HG03558 (cell line): ENCODE measurements at regions not wholly inside any gene's neighbourhood (a gene's known extent, or its start where the extent isn't known, plus 50 kb on each side); places are given as distances from the start of the nearest gene placed in this dataset.
"Not testable (repeated sequence)": the region's sequence is repeated elsewhere in the genome, so short reads cannot be mapped to it uniquely, and the experiment has no call there.

Source experiments
- ATAC-seq: cut with Tn5 transposase; IDR thresholded peaks from one replicate; pipeline ENCODE4 v1.9.1; 2021; ENCODE audit warnings: moderate number of reproducible peaks; ENCODE audit not compliant: unreplicated experiment; ENCODE audit errors: extremely low read depth

DNA sequence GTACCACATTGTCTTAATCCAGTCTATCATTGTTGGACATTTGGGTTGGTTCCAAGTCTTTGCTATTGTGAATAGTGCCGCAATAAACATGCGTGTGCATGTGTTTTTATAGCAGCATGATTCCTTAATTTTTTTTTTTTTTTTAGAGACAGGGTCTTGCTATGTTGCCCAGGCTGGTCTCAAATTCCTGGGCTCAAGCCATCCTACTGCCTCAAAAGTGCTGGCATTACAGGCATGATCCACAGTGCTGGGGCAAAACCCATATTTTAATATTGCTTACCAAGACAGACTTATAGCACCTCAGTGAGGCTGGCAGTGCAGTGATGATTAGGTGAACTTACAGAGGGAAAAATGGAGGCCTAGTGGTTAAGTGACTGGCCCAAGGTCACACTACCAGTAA, 116.5 kb upstream of the CDYL start:
- not testable (repeated sequence) for ATAC-seq

DNA sequence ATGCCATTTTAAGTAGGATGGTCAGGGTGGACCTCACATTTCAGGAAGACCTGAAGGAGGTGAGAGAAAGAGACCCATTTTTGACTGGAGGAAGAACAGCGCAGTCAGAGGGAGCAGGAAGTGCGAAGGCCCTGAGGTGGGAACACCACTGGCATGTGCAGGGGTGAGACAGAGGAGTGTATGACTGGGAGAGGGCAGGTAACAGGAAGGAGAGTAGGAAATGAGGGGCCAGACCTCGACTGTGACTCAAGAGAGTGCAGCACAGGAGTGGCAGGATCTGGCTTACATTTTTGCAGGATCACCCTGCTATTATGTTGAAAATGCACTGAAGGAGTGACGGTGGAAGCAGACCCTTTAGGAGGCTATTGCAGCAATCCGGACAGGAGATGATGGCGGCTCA, 117.7 kb upstream of the CDYL start:
- no peak for ATAC-seq

DNA sequence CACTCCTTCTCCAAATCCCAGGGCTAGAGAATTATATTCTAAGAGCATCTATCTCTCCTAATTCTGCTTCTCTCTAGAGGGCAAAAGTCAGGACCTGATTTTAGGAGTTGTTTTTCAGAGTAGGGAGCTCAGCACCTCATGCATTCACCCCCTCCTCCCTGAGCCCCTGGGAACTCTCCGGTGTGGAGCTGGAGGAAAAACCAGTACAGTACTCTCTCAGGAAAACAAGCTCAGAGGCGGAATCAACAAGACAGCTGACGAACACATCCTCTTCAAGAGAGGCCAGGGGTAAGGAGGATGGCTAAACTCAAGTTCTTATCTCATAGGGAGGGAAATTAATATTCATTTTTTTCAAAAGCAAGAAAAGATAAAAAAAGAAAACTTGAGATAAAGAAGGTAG, 120.1 kb upstream of the CDYL start:
- no peak for ATAC-seq

DNA sequence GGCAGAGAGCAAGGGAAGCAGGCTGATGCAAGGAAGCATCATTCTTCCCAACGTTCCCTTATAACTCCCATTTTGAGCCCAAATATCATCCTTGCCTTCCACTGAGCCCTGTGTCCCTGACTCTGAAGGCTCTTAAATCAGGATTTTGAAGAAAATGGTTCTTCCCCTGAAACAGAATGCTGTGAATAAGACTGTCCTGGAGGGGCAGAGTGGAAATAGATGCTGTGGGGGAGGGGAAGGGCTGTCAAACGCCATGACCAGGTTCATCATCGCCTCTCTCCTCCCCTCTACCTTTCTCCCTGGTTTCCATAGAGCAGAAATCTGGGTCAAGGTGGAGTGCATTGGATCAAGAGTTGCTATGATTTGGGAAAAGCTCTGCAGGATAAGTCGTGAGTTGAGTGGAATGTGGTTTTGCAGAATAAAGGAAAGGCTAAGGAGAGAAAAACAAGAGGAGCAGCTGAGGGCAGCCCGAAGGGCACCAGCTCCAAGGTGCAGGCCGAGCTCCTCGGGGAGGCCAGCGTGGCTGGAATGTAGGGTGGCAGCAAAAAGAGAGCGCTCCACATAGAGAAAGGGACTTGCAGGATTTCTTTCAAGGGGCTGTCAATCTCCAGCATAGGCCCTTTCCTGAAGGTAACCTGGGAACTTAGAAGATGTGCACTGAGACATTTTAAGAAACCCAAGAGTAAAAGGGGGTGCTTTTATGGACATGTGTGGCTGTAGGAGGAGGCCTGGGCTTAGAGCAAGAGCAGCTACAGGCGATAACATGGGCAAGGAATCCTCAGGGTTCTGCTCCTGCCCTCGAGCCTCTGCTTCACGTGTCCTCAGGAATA, 120.8 kb upstream of the CDYL start:
- ATAC-seq: no peak

DNA sequence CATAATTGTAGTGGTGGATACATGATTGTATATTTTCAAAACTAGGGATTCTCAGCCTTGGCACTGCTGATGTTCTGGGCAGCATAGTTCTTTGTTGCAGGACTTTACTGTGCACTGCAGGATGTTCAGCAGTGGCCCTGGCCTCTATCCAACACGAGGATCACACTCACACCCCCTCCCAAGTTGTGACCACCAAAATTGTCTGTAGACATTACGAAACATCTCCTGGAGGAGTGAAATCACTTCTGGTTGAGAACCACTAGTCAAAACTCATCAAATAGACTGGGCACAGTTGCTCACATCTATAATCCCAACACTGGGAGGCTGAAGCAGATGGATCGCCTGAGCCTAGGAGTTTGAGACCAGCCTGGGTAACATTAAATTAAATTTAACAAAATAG, 123.1 kb upstream of the CDYL start:
- no peak for ATAC-seq

DNA sequence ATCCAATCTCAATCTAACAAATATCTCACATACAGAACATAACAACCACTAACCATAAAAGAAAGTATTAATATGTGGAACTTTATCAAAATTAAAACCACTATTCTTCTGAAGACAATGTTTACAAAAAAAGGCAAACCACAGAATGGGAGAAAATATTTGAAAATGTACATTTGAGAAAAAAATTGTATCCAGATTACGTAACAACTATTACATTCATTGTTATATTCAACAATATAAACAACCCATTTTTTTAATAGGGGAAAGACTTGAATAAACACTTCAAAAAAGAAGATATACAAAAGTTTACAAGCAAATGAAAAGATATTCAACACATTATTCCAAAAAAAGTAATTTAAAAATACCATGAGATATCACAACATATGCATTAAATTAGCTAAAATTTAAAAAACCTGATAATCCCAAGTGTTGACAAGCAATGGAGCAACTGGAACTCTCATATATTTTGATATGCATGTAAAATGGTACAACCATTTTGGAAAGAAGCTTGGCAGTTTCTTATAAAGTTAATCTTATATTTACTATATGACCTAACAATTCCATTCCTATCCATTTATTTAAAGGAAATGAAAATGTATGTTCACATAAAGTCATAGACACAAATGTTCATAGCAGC, 124.3 kb upstream of the CDYL start:
- ATAC-seq: no peak

DNA sequence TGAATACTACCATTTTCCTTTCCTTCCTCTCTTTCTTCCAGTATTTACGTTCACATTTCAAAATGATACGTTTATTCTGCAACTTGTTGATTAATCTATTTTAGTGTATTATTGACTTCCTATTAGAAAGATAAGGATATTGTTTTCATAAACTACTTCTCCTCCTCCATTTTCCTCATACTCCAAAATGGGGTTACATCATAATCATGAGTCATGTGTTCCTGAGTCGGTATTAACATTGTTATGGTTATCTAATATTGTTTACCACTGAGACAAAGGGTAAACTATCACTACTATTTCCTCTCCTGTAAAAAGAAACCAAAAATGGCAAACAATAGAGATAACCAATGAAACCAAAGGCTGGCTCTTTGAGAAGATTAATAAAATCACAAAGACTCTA, 126.5 kb upstream of the CDYL start:
- no peak for ATAC-seq

DNA sequence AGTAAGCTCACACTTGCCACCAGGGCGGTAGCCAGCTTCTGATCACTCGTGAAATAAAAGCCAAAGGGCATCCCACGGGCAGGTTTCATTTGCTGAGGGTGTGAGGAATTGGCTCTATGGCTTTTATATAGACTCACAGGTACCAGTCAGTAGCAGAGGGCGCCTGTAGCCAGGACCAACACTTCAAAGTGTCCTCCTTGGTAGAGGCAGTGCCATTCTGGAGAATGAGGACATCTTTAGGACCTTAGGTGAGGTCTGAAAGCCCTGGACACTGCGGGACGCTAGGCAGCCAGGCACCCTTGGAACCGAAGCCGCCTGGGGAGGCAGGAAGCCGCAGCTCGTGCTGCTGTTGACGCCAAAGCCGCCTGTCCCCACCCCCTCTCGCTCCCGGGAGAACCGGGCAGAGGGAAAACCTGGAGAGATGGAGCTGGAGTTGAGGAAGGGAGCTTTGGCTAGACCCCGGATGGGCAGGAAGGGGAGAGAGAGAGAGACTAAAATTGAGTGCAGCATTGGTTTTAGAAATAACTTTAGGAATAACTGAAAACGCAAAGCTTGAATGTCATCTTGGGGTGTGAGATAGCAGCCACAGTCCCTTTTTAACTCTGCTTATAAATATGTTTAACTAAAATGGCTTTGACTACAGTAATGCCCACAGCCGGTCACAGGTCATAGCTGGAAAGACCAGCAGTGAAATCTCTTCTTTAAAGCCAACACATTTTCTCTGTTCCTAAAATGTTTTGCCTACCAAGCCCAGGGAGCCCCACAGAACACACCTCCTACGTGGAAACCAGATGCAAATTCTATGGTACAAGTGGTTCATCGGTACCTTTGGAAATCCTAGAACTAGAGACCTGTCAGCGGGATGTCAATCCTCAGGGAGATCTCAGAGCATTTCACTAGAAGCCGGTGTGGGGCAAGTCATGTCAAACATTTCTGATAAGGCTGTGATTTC, 128.5 kb upstream of the CDYL start:
- ATAC-seq: no peak

DNA sequence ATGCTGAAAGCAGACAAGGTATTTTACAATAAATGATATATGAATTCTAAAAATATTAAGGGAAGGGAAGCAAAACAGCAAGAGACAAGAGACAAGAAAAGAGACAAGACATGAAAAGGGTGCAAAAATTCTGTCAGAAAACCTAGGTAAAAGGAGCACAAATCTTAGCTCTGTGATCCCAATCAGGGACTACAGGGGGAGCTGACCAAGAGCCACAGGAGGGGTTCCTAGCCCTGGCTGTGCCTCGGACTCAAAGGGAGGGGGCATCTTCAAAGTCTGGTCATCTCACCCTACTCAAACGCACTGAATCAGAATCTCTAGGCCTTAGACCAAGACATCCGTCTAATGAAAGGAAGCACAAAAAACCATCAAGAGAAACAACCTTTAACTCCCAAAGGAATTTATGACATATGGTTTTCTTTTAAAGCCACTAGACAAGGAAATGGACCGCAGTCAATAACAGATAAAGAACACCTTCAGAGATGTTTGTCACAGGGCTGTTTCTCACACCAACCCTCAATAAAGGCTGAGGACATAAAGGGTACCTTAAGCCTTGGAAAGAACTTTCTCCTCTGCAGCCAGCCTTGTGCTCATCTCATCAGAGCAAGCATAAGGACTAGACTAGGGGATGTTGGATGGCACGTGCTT, 130.4 kb upstream of the CDYL start:
- ATAC-seq: no peak

DNA sequence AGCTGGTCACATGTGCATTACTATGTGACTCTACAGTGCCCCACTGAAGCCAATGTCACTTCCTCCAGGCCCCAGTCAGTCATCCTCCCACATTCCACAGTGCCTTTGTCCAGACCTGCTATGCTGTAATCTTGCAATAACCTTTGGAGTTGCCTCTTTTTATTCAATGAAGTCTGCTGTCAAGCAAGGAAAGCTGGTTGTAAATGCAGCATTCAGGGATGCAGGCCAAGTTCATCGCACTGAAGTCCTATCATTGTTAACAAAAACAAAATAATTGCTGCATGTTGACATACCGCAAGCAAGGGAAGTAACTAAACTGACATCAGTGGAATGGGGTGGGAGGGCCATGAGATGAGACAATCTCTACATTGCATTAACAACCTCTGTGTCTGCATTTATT, 131.2 kb upstream of the CDYL start:
- ATAC-seq: no peak

DNA sequence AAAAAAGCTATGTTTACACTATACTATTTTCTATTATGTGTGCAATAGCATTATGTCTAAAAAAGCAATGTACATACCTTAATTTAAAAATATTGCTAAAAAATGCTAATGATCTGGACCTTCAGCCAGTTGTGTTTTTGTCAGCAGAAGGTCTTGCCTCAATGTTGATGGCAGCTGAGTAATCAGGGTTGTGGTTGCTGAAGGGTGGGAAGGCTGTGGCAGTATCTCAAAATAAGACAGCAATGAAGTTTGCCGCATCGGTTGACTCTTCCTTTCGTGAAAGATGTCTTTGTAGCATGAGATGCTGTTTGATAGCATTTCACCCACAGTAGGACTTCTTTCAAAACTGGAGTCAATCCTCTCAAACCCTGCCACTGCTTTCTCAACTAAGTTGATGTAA, 134.7 kb upstream of the CDYL start:
- no peak for ATAC-seq

DNA sequence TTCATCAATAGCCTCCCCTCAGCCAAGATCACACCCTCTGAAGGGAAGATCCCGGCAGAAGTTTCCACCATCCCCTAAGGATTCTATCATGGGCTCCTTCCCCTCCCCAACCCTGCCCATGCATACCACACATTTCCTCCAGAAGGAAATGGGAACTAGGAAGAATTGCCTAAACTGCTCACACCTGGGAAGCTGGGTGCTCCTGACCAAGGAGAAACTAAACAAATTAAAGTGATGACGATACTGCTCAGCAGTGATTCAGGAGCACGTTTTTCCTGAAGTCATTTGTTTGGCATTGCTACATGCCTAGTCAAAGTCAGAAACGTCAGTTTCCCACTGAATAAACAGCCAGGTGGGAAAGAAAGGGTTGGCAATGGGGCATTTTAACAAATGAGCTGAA, 136.1 kb upstream of the CDYL start:
- ATAC-seq: no peak

DNA sequence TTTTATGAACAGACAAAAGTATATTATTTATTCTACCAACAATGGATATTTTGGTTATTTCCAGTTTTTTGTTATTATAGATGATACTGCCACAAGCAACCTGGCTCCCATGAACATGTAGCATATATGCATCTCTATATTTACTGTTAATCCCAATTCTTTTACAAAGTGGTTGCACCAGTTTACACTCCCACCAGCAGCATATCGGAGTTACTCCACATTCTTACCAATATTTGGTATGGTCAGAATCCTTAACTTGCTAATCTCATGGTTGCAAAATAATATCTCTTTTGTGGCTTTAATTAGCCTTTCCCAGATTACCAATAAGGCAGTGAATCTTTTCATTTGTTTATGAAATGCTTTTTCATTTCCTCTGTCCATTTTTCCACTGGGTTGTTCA, 137.6 kb upstream of the CDYL start:
- ATAC-seq: no peak

DNA sequence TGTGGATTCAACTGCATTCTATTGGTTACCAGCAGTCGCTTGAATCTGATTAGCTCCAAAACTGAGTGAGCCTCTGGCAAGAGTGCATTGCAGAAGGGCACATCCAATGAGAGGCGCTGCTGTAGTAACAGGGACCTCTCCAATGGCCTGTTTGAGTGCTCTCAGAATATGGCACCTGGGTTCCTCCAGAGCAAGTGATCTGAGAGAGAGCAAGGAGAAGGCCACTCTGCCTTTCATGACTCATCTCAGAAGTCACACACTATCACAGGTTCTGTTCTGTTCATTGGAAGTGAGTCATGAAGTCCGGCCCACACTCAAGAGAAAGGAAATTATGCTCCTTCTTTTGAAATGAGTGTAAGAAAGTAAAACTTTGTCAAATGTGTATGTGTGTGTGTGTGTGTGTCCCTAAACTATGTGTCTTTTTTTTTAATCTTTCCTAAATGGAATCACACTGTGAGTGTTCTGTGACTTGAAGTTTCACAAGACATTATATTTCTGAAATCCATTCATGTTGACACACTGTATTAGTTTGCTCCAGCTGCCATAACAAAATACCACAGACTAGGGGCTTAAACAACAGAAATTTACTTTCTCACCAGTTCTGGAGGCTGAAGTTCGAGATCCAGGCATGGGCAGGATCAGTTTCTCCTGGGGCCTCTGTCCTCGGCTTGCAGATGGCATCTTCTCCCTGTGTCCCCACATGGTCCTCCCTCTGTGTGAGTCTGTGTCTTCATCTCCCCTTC, 138.3 kb upstream of the CDYL start:
- ATAC-seq: no peak

DNA sequence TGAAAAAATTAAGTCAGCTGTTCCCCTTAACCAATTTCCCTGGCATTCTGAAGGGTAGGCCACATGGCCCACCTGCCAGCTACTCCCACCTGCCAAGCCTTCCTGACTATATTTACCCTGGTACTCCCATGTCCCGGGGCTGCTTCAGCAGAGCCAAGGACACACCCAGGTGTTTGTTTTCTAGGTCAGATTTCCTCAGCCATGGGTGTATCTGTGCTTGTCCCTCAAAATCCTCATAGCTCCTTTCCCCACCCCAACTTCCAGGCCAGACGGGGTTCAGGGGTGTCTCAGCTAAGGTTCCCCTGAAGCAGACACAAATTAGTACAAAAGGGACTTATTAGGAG, 139.4 kb upstream of the CDYL start:
- no peak for ATAC-seq

DNA sequence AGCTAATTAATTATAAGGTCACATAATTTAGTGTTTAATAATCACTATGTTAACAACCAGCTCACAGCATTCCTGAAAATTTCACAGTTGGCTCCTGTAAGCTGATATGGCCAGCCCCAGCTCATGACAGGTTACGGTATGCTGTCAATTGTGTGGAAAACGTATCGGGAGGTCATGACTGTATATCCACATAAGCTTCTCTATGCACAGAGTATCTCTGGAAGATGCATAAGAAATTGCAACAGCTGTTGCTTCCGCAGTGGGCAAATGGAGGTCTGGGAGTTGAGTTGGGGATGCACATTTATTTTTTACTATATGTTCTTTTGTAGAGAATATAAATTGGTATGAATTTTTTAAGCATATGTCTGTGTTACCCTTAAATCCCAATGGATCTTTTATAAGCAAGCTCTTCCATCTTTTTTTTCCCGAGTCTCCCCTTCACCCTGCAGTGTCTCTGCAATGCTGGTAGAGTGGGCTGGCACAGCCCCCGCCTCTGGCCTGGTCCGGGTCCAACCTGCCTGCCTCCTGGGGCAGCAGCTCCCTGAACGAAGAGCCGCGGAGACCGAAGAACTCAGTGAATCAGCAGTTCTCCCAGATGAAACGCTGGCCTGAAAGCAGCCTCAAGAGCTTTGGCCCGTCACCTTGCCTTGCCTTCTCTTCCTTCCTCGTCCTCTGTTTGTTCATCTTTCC, 139.9 kb upstream of the CDYL start:
- ATAC-seq: no peak

DNA sequence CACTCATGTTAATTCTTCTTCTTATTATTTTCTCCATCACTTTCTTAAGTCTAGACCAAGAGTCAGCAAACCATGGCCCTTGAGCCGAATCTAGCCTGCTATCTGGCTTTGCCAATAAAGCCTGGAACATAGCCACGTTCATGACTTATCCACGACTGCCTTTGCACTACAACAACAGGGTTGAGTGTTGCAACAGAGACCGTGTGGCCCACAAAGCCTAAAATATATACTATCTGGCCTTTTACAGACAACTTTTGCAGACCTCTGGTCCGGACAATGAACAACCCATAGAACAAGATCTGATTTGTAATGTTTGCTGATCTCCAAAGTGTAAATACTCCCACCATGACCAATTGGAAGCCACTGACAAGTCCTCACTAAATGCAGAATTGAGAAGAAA, 140.5 kb upstream of the CDYL start:
- no peak for ATAC-seq

DNA sequence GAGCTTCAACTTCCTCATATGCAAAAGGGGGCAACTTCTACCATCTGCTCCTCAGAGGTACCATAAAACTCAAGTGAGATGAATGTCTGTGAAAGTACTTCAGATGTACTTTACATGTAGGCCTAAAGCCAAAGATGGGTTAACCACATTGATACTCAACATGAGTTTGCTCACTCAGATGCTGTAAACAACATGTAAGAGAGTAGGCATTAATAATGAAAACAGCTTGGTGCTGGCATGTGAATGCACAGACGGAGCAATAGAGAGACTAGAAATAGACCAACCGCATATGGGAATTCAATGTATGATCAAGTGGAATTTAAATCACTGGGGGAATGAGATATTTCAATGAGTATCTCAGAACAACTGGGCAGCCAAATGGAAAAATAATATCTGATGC, 143.8 kb upstream of the CDYL start:
- no peak for ATAC-seq

DNA sequence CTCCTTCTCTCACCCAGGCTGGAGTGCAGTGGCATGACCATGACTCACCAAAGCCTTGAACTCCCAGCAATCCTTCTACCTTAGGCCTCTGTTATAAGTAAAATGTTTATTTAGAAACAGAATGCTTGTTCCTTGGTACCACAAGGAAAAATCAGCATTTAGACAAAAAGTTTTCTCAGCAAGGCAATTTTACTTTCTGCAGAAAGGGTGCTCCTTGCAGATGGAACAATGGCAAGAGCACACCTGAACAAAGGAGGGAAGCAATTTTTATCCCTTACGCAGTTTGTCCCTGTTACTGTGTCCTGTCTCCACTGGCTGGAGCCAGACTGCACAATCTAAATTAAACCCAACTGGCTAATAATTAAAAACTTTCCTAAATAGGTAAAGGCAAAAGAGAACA, 146.4 kb upstream of the CDYL start:
- ATAC-seq: not testable (repeated sequence)
